ENCODE measurements at regions not wholly inside any gene's neighbourhood (a gene's known extent, or its start where the extent isn't known, plus 50 kb on each side); places are given as distances from the start of the nearest gene placed in this dataset.

DNA sequence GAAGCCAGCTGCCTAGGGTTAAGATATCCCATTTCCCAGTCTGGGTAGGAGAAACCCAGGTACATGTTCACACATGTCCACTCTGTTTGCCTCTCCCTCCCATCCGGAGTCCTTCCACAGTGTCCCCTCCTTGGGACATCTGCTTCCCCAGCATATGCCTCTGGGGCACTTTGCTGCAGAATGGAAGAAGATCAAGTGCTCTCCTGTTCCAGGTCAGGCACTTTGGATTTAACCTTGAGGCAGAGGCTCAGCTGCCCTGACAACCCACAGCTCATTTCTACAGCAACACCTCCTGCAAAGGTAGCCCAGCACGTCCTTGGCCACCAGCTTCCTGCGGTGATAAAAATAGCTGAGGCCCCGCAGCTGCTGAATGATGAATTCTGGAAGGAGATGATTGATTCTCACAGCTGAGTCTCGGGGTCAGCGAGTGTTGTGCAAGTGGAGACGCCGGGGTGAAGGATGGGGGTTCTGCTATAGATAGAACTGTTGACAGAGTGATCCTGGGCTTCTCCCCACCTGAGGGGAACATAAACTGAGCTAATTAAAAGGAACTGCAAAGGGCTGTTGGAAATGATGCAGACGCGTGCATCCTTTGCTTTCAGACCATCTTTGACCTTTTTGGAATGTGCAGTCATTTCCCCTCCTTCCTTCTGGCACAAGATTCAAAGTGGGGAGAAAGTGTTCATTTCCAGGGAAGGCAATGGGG lies 145.0 kb downstream of the SLC38A6 start:
- TF ChIP-seq CTCF (IDR thresholded peaks at IDR 0.05; ENCODE audit: insufficient read depth, low read length, severe bottlenecking) = no peak
- no peak overlapping the region for H3K4me3 ChIP-seq (ENCODE audit: low read depth, low read length)
- no peaks in the 10 kb centered on the region for H3K36me3 ChIP-seq (ENCODE audit: control insufficient read depth, insufficient read depth, low read length)
- FAIRE-seq = no peak
- peak; percentile 56 for DNase-seq (ENCODE audit: low read depth)
- H3K27me3 ChIP-seq (ENCODE audit: control insufficient read depth, insufficient read depth, low read length) = no peaks in the 10 kb centered on the region

DNA sequence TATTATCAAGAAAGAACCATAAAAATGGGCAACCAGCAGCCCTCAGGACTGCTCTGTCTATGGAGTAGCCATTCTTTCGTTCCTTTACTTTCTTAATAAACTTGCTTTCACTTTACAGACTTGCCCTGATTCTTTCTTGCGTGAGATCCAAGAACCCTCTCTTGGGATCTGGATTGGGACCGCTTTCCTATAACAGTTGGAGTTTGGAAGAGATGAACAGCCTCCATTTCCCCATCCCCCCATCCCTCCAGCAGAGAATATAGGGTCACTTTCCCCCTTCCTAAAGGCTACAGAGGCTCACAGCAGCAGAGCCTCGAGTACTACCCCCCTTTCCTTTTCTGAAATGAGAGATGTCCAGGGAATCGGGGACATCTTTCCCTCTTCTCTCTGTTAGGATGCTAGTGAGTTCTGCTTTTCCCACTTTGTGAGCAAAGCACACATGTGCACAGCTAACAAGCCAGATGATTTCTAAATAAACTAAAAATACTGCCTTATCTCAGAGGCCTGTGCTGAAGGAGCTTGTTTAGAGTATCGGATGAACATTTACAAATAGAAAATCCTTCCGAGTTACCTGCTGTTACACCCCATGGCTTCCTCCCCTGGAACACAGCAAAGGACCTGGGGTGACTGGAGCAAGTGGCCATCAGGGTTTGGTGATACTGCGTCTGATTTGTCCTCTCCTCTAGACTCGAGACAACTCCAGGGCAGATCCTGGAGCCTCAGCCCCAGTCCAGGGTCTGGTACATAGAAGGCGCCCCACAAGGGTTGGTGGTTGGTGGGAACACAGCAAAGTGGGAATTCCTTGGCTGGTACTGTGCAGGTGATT lies 144.2 kb downstream of the SLC38A6 start:
- Histone ChIP-seq H3K36me3 (ENCODE audit: control insufficient read depth, insufficient read depth, low read length) (no peaks in the 10 kb centered on the region), H3K27me3 (ENCODE audit: control insufficient read depth, insufficient read depth, low read length) (no peaks in the 10 kb centered on the region), H3K4me3 (ENCODE audit: low read depth, low read length) (no peak overlapping the region)
- TF ChIP-seq CTCF (IDR thresholded peaks at IDR 0.05; ENCODE audit: insufficient read depth, low read length, severe bottlenecking) = no peak
- no peak for DNase-seq (ENCODE audit: low read depth)
- no peak for FAIRE-seq

DNA sequence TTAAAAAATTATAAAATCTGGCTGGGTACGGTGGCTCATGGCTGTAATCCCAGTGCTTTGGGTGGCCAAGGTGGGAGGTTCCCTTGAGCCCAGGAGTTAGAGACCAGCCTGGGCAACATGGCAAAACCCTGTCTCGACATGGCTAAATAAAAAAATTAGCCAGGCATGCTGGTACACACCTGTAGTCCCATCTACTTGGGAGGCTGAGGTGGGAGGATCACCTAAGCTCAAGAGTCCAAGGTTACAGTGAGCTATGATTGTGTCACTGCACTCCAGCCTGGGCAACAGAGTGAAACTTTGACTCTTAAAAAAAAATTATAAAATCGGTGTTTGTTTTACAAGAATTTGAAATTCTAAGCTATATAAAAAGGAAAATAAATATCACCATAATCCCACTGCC lies 141.8 kb downstream of the SLC38A6 start:
- Histone ChIP-seq H3K4me3 (ENCODE audit: low read depth, low read length) (no peak overlapping the region), H3K36me3 (ENCODE audit: control insufficient read depth, insufficient read depth, low read length) (no peaks in the 10 kb centered on the region), H3K27me3 (ENCODE audit: control insufficient read depth, insufficient read depth, low read length) (no peaks in the 10 kb centered on the region)
- no peak for TF ChIP-seq CTCF (IDR thresholded peaks at IDR 0.05; ENCODE audit: insufficient read depth, low read length, severe bottlenecking)
- FAIRE-seq (no peak), DNase-seq (ENCODE audit: low read depth) (no peak)

DNA sequence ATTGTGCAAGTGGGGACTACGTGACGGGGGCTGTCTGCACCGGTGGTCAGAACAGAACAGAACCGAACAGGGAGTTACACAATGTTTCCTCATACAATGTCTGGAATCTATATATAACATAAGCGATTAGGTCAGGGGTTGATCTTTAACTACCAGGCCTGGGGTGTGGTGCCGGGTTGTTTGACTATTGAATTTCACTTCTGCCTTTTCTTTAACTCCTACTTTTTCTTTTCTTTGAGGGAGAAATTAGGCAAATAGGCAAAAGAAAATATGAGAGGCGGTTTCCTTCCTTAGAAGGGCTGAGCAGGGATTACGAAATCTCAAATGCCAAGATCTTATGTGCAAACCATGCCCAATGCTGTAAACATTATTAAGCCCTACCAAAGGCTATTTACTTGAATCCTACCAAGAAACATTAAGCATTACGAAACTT lies 140.3 kb downstream of the SLC38A6 start:
- H3K4me3 ChIP-seq (ENCODE audit: low read depth, low read length) = no peak overlapping the region
- H3K27me3 ChIP-seq (ENCODE audit: control insufficient read depth, insufficient read depth, low read length) = no peaks in the 10 kb centered on the region
- no peaks in the 10 kb centered on the region for H3K36me3 ChIP-seq (ENCODE audit: control insufficient read depth, insufficient read depth, low read length)
- DNase-seq (ENCODE audit: low read depth) (no peak), FAIRE-seq (no peak)
- TF ChIP-seq CTCF (IDR thresholded peaks at IDR 0.05; ENCODE audit: insufficient read depth, low read length, severe bottlenecking) = no peak

DNA sequence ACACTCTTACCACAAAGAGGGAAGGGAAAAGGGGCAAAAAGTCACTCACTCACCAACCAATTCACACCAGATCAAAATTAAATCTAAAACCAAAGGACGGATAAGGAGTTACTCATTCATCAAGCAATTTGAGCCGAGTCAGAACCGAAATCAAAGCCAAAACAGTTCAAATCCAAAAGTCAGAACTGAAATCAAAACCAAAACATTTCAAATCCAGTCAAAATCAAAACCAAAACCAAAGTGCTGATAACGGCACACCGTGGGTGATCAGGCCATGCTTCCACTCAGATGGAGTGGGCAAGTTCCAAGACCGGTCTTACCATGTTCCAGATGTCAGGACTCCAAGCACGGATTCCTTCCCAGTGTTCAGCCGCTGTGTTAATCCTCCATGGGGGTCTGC lies 139.5 kb downstream of the SLC38A6 start:
- TF ChIP-seq CTCF (IDR thresholded peaks at IDR 0.05; ENCODE audit: insufficient read depth, low read length, severe bottlenecking) = no peak
- Histone ChIP-seq H3K36me3 (ENCODE audit: control insufficient read depth, insufficient read depth, low read length) (no peaks in the 10 kb centered on the region), H3K4me3 (ENCODE audit: low read depth, low read length) (no peak overlapping the region), H3K27me3 (ENCODE audit: control insufficient read depth, insufficient read depth, low read length) (no peaks in the 10 kb centered on the region)
- FAIRE-seq (no peak), DNase-seq (ENCODE audit: low read depth) (no peak)
